Loucy (cell line): ENCODE measurements at regions not wholly inside any gene's neighbourhood (a gene's known extent, or its start where the extent isn't known, plus 50 kb on each side); places are given as distances from the start of the nearest gene placed in this dataset.

Experiments
- H2AFZ ChIP-seq: fragments of 200-600 bp; sonication (generic); 2 replicates; pipeline ENCODE4 v1.6.0; 2016; ENCODE audit warnings: antibody characterized with exemption, mild to moderate bottlenecking, low read length, moderate library complexity
- H3F3A ChIP-seq: fragments of 200-600 bp; 2 replicates; pipeline ENCODE4 v1.6.0; 2016; ENCODE audit warnings: antibody characterized with exemption, low read depth, mild to moderate bottlenecking
- H3K27me3 ChIP-seq: fragments of 200-600 bp; sonication (generic); 2 replicates; pipeline ENCODE4 v1.6.1; 2014; ENCODE audit warnings: low read length, mild to moderate bottlenecking; ENCODE audit not compliant: insufficient read depth, poor library complexity, severe bottlenecking
- H3K36me3 ChIP-seq: fragments of 200-600 bp; sonication (generic); 2 replicates; pipeline ENCODE4 v1.6.1; 2016; ENCODE audit warnings: low read length; ENCODE audit not compliant: insufficient read depth
- H3K4me1 ChIP-seq: fragments of 200-600 bp; sonication (generic); 2 replicates; pipeline ENCODE4 v1.5.1; 2014; ENCODE audit warnings: low read length, mild to moderate bottlenecking; ENCODE audit not compliant: insufficient read depth, poor library complexity, severe bottlenecking
- H3K4me2 ChIP-seq: fragments of 200-600 bp; sonication (generic); 2 replicates; pipeline ENCODE4 v1.6.0; 2014; ENCODE audit warnings: antibody characterized with exemption, low read length, low read depth, mild to moderate bottlenecking; ENCODE audit not compliant: poor library complexity, severe bottlenecking
- H3K4me3 ChIP-seq: fragments of 200-600 bp; sonication (generic); 2 replicates; pipeline ENCODE4 v1.5.1; 2014; ENCODE audit warnings: low read length, mild to moderate bottlenecking, mixed read lengths; ENCODE audit not compliant: poor library complexity, severe bottlenecking
- H3K79me2 ChIP-seq: fragments of 200-600 bp; sonication (generic); 2 replicates; pipeline ENCODE4 v1.6.1; 2014; ENCODE audit warnings: low read length; ENCODE audit not compliant: insufficient read depth
- H3K9ac ChIP-seq: fragments of 200-600 bp; sonication (generic); 2 replicates; pipeline ENCODE4 v1.6.0; 2014; ENCODE audit warnings: mild to moderate bottlenecking, low read depth, low read length, moderate library complexity; ENCODE audit not compliant: poor library complexity, severe bottlenecking
- H3K9me2 ChIP-seq: fragments of 200-600 bp; sonication (generic); replicated peaks from 2 replicates; pipeline ENCODE4 v1.6.1; 2016; ENCODE audit warnings: low read depth, low read length, mixed read lengths
- H3K9me3 ChIP-seq: fragments of 200-600 bp; sonication (generic); 2 replicates; pipeline ENCODE4 v1.6.1; 2014; ENCODE audit warnings: mild to moderate bottlenecking, antibody characterized with exemption, low read length, low read depth; ENCODE audit not compliant: insufficient read depth
- H4K20me1 ChIP-seq: fragments of 200-600 bp; sonication (generic); 2 replicates; pipeline ENCODE4 v1.6.0; 2014; ENCODE audit warnings: antibody characterized with exemption, low read length, mild to moderate bottlenecking; ENCODE audit not compliant: insufficient read depth, poor library complexity, severe bottlenecking
- CTCF ChIP-seq: fragments of 200-600 bp; sonication (generic); conservative IDR thresholded peaks from 2 replicates; pipeline ENCODE4 v1.5.1; 2014; ENCODE audit warnings: mild to moderate bottlenecking, antibody characterized with exemption, low read length
- EZH2phosphoT487 ChIP-seq: fragments of 200-600 bp; IDR thresholded peaks from 2 replicates; pipeline ENCODE4 v1.6.1; 2018; ENCODE audit warnings: antibody characterized with exemption, mild to moderate bottlenecking, moderate library complexity, borderline replicate concordance

- H2AFZ ChIP-seq: no peak overlapping the region
- H3K4me3 ChIP-seq: no peak overlapping the region
- H3K79me2 ChIP-seq: no peaks in the 10 kb centered on the region
- H3F3A ChIP-seq: no peaks in the 10 kb centered on the region
- H3K9me2 ChIP-seq: no peaks in the 10 kb centered on the region
- H3K4me2 ChIP-seq: no peak overlapping the region
- peaks cover 4% of the 10 kb centered on the region for H3K4me1 ChIP-seq
- H3K9ac ChIP-seq: no peak overlapping the region
- H3K9me3 ChIP-seq: no peaks in the 10 kb centered on the region
- no peaks in the 10 kb centered on the region for H4K20me1 ChIP-seq
- TF ChIP-seq EZH2phosphoT487 (no peak), CTCF (no peak)
- no peaks in the 10 kb centered on the region for H3K27me3 ChIP-seq
- no peaks in the 10 kb centered on the region for H3K36me3 ChIP-seq
Observed at GRCh38 chr6:153215242-153215641, 84.2 kb upstream of the RGS17 start.

DNA sequence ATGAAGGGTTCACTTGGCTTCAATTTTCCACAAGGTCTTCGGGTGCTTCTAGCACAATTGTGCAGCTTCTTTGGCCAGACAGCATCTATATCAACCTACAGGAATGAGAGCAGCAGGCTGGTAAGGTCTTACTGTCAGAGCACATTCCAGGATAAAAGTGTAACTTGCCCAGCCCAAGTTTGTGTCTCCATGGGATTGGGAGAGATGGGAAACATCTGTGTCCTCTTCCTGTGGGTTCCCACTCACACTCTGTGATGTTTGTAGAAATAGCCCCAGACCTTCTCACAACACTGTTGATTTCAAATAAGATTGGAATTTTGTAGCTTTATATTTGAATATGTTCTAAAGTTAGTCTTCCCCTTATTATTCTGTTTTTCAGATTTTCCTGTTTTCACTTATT, 83.4 kb upstream of the RGS17 start:
- no peaks in the 10 kb centered on the region for H3K79me2 ChIP-seq
- TF ChIP-seq CTCF (no peak), EZH2phosphoT487 (no peak)
- no peak overlapping the region for H3K9ac ChIP-seq
- no peaks in the 10 kb centered on the region for H3F3A ChIP-seq
- H3K4me3 ChIP-seq: no peak overlapping the region
- no peak overlapping the region for H3K4me2 ChIP-seq
- H3K27me3 ChIP-seq: no peaks in the 10 kb centered on the region
- H2AFZ ChIP-seq: no peak overlapping the region
- no peaks in the 10 kb centered on the region for H3K36me3 ChIP-seq
- no peaks in the 10 kb centered on the region for H4K20me1 ChIP-seq
- no peaks in the 10 kb centered on the region for H3K9me2 ChIP-seq
- H3K4me1 ChIP-seq: peaks cover 10% of the 10 kb centered on the region
- no peaks in the 10 kb centered on the region for H3K9me3 ChIP-seq

GRCh38 chr6:153210083-153210482, 79.0 kb upstream of the RGS17 start:
- TF ChIP-seq CTCF: no peak
- no peak for TF ChIP-seq EZH2phosphoT487
- Histone ChIP-seq H3K4me2 (peak overlapping the region; percentile 57), H3F3A (no peaks in the 10 kb centered on the region), H4K20me1 (no peaks in the 10 kb centered on the region), H2AFZ (no peak overlapping the region), H3K36me3 (no peaks in the 10 kb centered on the region), H3K79me2 (no peaks in the 10 kb centered on the region), H3K27me3 (no peaks in the 10 kb centered on the region), H3K9me3 (no peaks in the 10 kb centered on the region), H3K4me3 (no peak overlapping the region), H3K9me2 (no peaks in the 10 kb centered on the region), H3K4me1 (peaks cover 13% of the 10 kb centered on the region), H3K9ac (no peak overlapping the region)
